ENCODE measurements at regions not wholly inside any gene's neighbourhood (a gene's known extent, or its start where the extent isn't known, plus 50 kb on each side); places are given as distances from the start of the nearest gene placed in this dataset.

DNA sequence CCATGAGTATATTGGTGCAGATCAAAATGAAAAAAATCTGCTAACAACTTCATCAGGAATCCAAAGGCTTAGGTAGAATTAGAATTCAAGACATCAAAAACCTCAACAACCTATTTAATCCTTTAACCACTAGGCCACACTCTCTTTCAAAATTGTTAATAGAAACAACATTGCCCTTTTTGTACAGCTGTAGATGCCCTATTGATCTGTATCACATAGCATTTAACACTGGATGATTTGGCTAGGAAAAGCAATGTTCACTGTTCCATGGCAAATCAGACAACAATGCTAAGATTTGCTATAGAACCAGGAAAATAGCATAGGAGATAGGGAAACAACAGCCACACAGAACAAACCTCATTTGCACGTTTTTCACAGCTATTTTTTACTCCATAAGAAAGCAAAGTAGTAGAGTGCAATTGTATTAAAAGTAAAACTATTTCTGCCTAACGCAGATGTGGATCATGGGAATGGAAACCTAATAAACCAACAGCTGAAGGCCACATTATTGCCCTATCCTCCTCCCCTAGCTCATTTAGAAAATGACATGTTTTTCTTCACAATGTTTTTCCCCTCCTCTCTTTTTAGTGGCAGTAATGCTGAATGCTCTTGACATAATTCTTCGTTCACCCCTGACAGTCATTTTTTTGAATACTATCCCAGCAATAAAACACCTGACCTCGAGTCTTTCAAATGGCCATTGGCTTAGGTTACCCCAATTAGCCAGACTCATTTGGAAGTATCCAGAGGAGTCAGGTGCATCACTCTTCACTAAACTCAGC is 373.0 kb upstream of the CCNH start (continued):
- TF ChIP-seq, protein P1, sequence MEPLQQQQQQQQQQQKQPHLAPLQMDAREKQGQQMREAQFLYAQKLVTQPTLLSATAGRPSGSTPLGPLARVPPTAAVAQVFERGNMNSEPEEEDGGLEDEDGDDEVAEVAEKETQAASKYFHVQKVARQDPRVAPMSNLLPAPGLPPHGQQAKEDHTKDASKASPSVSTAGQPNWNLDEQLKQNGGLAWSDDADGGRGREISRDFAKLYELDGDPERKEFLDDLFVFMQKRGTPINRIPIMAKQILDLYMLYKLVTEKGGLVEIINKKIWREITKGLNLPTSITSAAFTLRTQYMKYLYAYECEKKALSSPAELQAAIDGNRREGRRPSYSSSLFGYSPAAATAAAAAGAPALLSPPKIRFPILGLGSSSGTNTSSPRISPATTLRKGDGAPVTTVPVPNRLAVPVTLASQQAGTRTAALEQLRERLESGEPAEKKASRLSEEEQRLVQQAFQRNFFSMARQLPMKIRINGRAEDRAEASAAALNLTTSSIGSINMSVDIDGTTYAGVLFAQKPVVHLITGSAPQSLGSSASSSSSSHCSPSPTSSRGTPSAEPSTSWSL (CRISPR knock-in tag; IDR thresholded peaks at IDR 0.05; ENCODE audit: borderline replicate concordance), result no peak
- no peak for TF ChIP-seq PHB (CRISPR knock-in tag; IDR thresholded peaks at IDR 0.05)

DNA sequence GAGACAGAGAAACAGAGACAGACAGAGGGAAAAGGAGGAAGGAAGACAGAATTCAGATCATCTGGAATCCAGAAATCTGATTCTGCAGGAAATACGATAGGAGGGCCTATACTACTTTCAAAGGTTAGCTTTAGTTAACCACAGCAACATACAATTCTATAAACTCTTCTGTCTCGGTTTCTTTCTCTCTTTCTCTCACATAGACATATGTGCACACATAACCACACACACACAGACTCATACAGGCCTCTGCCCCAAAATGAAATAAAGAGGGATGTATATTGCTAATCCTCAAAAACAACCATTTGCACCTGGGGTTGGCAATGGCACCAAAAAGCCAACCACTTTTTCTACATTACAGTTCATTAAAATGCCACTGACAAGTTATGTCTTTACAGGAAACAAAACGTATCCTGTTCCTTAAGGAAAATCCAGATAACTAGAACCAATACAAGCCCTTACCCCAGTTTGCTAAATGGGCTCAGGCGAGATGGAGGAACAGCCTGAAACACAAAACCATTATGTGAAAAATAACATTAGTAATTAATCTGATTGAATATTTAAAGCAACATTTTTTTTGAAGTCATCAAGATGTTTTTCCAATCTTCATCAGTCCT is 372.3 kb upstream of the CCNH start:
- Histone ChIP-seq H3K79me2 (ENCODE audit: control insufficient read depth, insufficient read depth, low read length) (no peaks in the 10 kb centered on the region), H3K4me3 (no peak overlapping the region), H3K27ac (ENCODE audit: extremely low read depth, low read depth, low read length) (no peak overlapping the region), H3K27me3 (ENCODE audit: control insufficient read depth in 2 of 2, insufficient read depth in 2 of 2, low read length in 2 of 2) (no peaks in the 10 kb centered on the region), H4K20me1 (replicated peaks; ENCODE audit: control insufficient read depth, insufficient read depth, low read length) (no peaks in the 10 kb centered on the region), H3K9ac (ENCODE audit: insufficient read depth in 1 of 2, low read depth in 2 of 2, low read length in 2 of 2) (no peak overlapping the region), H3K9me3 (replicated peaks; ENCODE audit: control insufficient read depth, insufficient read depth, low read depth, low read length) (no peaks in the 10 kb centered on the region), H3K9me1 (ENCODE audit: control insufficient read depth, insufficient read depth, low read length) (no peaks in the 10 kb centered on the region), H3K4me1 (replicated peaks in 1 of 2; ENCODE audit: control insufficient read depth in 2 of 2, insufficient read depth in 2 of 2, low read length in 2 of 2) (no peaks in the 10 kb centered on the region), H2AFZ (ENCODE audit: low read depth, low read length) (no peak overlapping the region), H3K36me3 (ENCODE audit: control insufficient read depth, insufficient read depth, low read length) (no peaks in the 10 kb centered on the region), H3K4me2 (ENCODE audit: insufficient read depth, low read length) (no peak overlapping the region)
- ChIA-PET CTCF (ENCODE audit: low intra/inter-chr PET ratio) (no interaction called here), POLR2A (no interaction called here)
- WGBS (ENCODE audit: insufficient coverage, low coverage, missing lambda C conversion rate), result 1% methylated on average over 4 of the region's 4 CpGs
- intact Hi-C loops (cut with micrococcal nuclease) (loop anchor here (5.0 kb wide), 1 partner anchor 657 kb away; no protein-coding TSS in a partner anchor), in situ Hi-C loops (cut with MboI) (loop anchor here (5.0 kb wide), 1 partner anchor 907 kb away; no protein-coding TSS in a partner anchor)
- DNase-seq (ENCODE audit: extremely low read depth in 1 of 4, low spot score in 3 of 4), result no peak
- no peak for FAIRE-seq
- BruUV-seq (replicated peaks), result no TSS peak
- ATAC-seq, result no peak
- TF ChIP-seq GATA2 (CRISPR knock-in tag; IDR thresholded peaks at IDR 0.05), result no peak
- TF ChIP-seq, protein P2, sequence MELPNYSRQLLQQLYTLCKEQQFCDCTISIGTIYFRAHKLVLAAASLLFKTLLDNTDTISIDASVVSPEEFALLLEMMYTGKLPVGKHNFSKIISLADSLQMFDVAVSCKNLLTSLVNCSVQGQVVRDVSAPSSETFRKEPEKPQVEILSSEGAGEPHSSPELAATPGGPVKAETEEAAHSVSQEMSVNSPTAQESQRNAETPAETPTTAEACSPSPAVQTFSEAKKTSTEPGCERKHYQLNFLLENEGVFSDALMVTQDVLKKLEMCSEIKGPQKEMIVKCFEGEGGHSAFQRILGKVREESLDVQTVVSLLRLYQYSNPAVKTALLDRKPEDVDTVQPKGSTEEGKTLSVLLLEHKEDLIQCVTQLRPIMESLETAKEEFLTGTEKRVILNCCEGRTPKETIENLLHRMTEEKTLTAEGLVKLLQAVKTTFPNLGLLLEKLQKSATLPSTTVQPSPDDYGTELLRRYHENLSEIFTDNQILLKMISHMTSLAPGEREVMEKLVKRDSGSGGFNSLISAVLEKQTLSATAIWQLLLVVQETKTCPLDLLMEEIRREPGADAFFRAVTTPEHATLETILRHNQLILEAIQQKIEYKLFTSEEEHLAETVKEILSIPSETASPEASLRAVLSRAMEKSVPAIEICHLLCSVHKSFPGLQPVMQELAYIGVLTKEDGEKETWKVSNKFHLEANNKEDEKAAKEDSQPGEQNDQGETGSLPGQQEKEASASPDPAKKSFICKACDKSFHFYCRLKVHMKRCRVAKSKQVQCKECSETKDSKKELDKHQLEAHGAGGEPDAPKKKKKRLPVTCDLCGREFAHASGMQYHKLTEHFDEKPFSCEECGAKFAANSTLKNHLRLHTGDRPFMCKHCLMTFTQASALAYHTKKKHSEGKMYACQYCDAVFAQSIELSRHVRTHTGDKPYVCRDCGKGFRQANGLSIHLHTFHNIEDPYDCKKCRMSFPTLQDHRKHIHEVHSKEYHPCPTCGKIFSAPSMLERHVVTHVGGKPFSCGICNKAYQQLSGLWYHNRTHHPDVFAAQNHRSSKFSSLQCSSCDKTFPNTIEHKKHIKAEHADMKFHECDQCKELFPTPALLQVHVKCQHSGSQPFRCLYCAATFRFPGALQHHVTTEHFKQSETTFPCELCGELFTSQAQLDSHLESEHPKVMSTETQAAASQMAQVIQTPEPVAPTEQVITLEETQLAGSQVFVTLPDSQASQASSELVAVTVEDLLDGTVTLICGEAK (IDR thresholded peaks at IDR 0.05), result no peak
- TF ChIP-seq, protein P2 (CRISPR knock-in tag; IDR thresholded peaks at IDR 0.05), result no peak
- TF ChIP-seq, protein P3, sequence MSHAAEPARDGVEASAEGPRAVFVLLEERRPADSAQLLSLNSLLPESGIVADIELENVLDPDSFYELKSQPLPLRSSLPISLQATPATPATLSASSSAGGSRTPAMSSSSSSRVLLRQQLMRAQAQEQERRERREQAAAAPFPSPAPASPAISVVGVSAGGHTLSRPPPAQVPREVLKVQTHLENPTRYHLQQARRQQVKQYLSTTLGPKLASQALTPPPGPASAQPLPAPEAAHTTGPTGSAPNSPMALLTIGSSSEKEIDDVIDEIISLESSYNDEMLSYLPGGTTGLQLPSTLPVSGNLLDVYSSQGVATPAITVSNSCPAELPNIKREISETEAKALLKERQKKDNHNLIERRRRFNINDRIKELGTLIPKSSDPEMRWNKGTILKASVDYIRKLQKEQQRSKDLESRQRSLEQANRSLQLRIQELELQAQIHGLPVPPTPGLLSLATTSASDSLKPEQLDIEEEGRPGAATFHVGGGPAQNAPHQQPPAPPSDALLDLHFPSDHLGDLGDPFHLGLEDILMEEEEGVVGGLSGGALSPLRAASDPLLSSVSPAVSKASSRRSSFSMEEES (CRISPR knock-in tag; IDR thresholded peaks at IDR 0.05), result no peak
- no peak for TF ChIP-seq EGR1 (conservative IDR thresholded peaks at IDR 0.05)

Measured in K562 (cell line).